Activated naive CD8-positive, alpha-beta T cell treated with anti-CD3 and anti-CD28 coated beads, Interleukin-2, amount 50 U/mL, for 24 hours (primary cell): ENCODE measurements at regions not wholly inside any gene's neighbourhood (a gene's known extent, or its start where the extent isn't known, plus 50 kb on each side); places are given as distances from the start of the nearest gene placed in this dataset.

Experiments
- ATAC-seq: fragments of 150-1000 bp; cut with Tn5 transposase; one replicate; pipeline ENCODE4 v1.10.0; 2021
- DNase-seq: peaks from one replicate; pipeline ENCODE4 v3.0.0; 2021
- H3K27ac Mint-ChIP-seq: one replicate; pipeline ENCODE4 v1.8.0; 2021; ENCODE audit warnings: mild to moderate bottlenecking, mixed read lengths
- H3K27me3 Mint-ChIP-seq: one replicate; pipeline ENCODE4 v1.8.0; 2021; ENCODE audit warnings: mixed read lengths
- H3K36me3 Mint-ChIP-seq: one replicate; pipeline ENCODE4 v1.8.0; 2021; ENCODE audit warnings: low read depth, mixed read lengths
- H3K4me1 Mint-ChIP-seq: one replicate; pipeline ENCODE4 v1.8.0; 2021; ENCODE audit warnings: mixed read lengths
- H3K4me3 Mint-ChIP-seq: one replicate; pipeline ENCODE4 v1.8.0; 2021; ENCODE audit warnings: mild to moderate bottlenecking, moderate library complexity, mixed read lengths
- H3K9me3 Mint-ChIP-seq: one replicate; pipeline ENCODE4 v1.8.0; 2021; ENCODE audit warnings: mixed read lengths

- no peak overlapping the region for H3K4me3 Mint-ChIP-seq
Measured at GRCh38 chr5:71949772-71950171, 157.5 kb upstream of the MAP1B start.

GRCh38 chr5:71953866-71954265 is 153.4 kb upstream of the MAP1B start:
- DNase-seq = no peak
- H3K9me3 Mint-ChIP-seq = peaks cover 2% of the 10 kb centered on the region

More at GRCh38 chr5:71949772-71950171, 157.5 kb upstream of the MAP1B start:
- H3K36me3 Mint-ChIP-seq = no peaks in the 10 kb centered on the region
- peaks cover 3% of the 10 kb centered on the region for H3K9me3 Mint-ChIP-seq
- DNase-seq = no peak
- H3K4me1 Mint-ChIP-seq = no peaks in the 10 kb centered on the region
- no peak for ATAC-seq
- peaks cover 8% of the 10 kb centered on the region for H3K27me3 Mint-ChIP-seq
- no peak overlapping the region for H3K27ac Mint-ChIP-seq

GRCh38 chr5:71954329-71954728 is 152.9 kb upstream of the MAP1B start:
- H3K4me3 Mint-ChIP-seq = no peak overlapping the region
- no peaks in the 10 kb centered on the region for H3K9me3 Mint-ChIP-seq
- no peaks in the 10 kb centered on the region for H3K36me3 Mint-ChIP-seq
- ATAC-seq = no peak
- DNase-seq = no peak
- H3K27me3 Mint-ChIP-seq = peaks cover 10% of the 10 kb centered on the region
- H3K4me1 Mint-ChIP-seq = no peaks in the 10 kb centered on the region
- no peak overlapping the region for H3K27ac Mint-ChIP-seq

More at GRCh38 chr5:71953866-71954265, 153.4 kb upstream of the MAP1B start:
- no peak for ATAC-seq
- Mint-ChIP-seq H3K4me1 (no peaks in the 10 kb centered on the region), H3K4me3 (no peak overlapping the region), H3K27me3 (peaks cover 10% of the 10 kb centered on the region), H3K27ac (no peak overlapping the region), H3K36me3 (no peaks in the 10 kb centered on the region)

- H3K4me1 Mint-ChIP-seq = no peaks in the 10 kb centered on the region
- no peaks in the 10 kb centered on the region for H3K9me3 Mint-ChIP-seq
- peaks cover 10% of the 10 kb centered on the region for H3K27me3 Mint-ChIP-seq
- H3K27ac Mint-ChIP-seq = no peak overlapping the region
- ATAC-seq = no peak
- DNase-seq = no peak
- H3K36me3 Mint-ChIP-seq = no peaks in the 10 kb centered on the region
- H3K4me3 Mint-ChIP-seq = no peak overlapping the region
Measured at GRCh38 chr5:71955723-71956122, 151.6 kb upstream of the MAP1B start.

GRCh38 chr5:71957292-71957898 is 149.9 kb upstream of the MAP1B start:
- no peak for DNase-seq
- H3K27ac Mint-ChIP-seq = no peak overlapping the region
- H3K36me3 Mint-ChIP-seq = no peaks in the 10 kb centered on the region

GRCh38 chr5:71960195-71960594 is 147.1 kb upstream of the MAP1B start:
- H3K9me3 Mint-ChIP-seq = peaks cover 3% of the 10 kb centered on the region
- no peaks in the 10 kb centered on the region for H3K4me1 Mint-ChIP-seq
- ATAC-seq = no peak

More at GRCh38 chr5:71957292-71957898, 149.9 kb upstream of the MAP1B start:
- no peaks in the 10 kb centered on the region for H3K4me1 Mint-ChIP-seq
- H3K4me3 Mint-ChIP-seq = no peak overlapping the region
- H3K27me3 Mint-ChIP-seq = peaks cover 8% of the 10 kb centered on the region
- no peak for ATAC-seq
- no peaks in the 10 kb centered on the region for H3K9me3 Mint-ChIP-seq

GRCh38 chr5:71961786-71962185 is 145.5 kb upstream of the MAP1B start:
- Mint-ChIP-seq H3K27ac (no peak overlapping the region), H3K27me3 (peaks cover 3% of the 10 kb centered on the region), H3K9me3 (peaks cover 3% of the 10 kb centered on the region), H3K4me3 (no peak overlapping the region), H3K4me1 (no peaks in the 10 kb centered on the region), H3K36me3 (no peaks in the 10 kb centered on the region)
- no peak for ATAC-seq
- no peak for DNase-seq

More at GRCh38 chr5:71960195-71960594, 147.1 kb upstream of the MAP1B start:
- Mint-ChIP-seq H3K27me3 (peaks cover 2% of the 10 kb centered on the region), H3K27ac (no peak overlapping the region), H3K4me3 (no peak overlapping the region), H3K36me3 (no peaks in the 10 kb centered on the region)
- DNase-seq = no peak

- H3K27ac Mint-ChIP-seq = no peak overlapping the region
- no peak for ATAC-seq
- H3K9me3 Mint-ChIP-seq = peaks cover 2% of the 10 kb centered on the region
- H3K36me3 Mint-ChIP-seq = no peaks in the 10 kb centered on the region
- peaks cover 12% of the 10 kb centered on the region for H3K27me3 Mint-ChIP-seq
- no peak overlapping the region for H3K4me3 Mint-ChIP-seq
- DNase-seq = no peak
- H3K4me1 Mint-ChIP-seq = no peaks in the 10 kb centered on the region
Measured at GRCh38 chr5:71969460-71969859, 137.8 kb upstream of the MAP1B start.

- H3K9me3 Mint-ChIP-seq = peaks cover 2% of the 10 kb centered on the region
- H3K27ac Mint-ChIP-seq = no peak overlapping the region
- H3K36me3 Mint-ChIP-seq = no peaks in the 10 kb centered on the region
- no peaks in the 10 kb centered on the region for H3K4me1 Mint-ChIP-seq
- H3K4me3 Mint-ChIP-seq = no peak overlapping the region
- H3K27me3 Mint-ChIP-seq = peaks cover 10% of the 10 kb centered on the region
- ATAC-seq (no peak), DNase-seq (no peak)
Measured at GRCh38 chr5:71971862-71972261, 135.4 kb upstream of the MAP1B start.

GRCh38 chr5:71972777-71973473 is 134.3 kb upstream of the MAP1B start:
- Mint-ChIP-seq H3K27ac (no peak overlapping the region), H3K4me1 (no peaks in the 10 kb centered on the region), H3K9me3 (peaks cover 2% of the 10 kb centered on the region), H3K27me3 (peaks cover 10% of the 10 kb centered on the region), H3K36me3 (no peaks in the 10 kb centered on the region), H3K4me3 (no peak overlapping the region)
- no peak for ATAC-seq
- no peak for DNase-seq

- H3K27me3 Mint-ChIP-seq = peaks cover 8% of the 10 kb centered on the region
- peaks cover 2% of the 10 kb centered on the region for H3K9me3 Mint-ChIP-seq
- H3K4me1 Mint-ChIP-seq = no peaks in the 10 kb centered on the region
- no peak overlapping the region for H3K4me3 Mint-ChIP-seq
- no peak overlapping the region for H3K27ac Mint-ChIP-seq
- no peaks in the 10 kb centered on the region for H3K36me3 Mint-ChIP-seq
- no peak for DNase-seq
- ATAC-seq = no peak
Measured at GRCh38 chr5:71973563-71973962, 133.7 kb upstream of the MAP1B start.

- Mint-ChIP-seq H3K27me3 (peaks cover 4% of the 10 kb centered on the region), H3K36me3 (no peaks in the 10 kb centered on the region), H3K9me3 (peaks cover 2% of the 10 kb centered on the region), H3K4me3 (no peak overlapping the region), H3K27ac (no peak overlapping the region), H3K4me1 (no peaks in the 10 kb centered on the region)
- DNase-seq (no peak), ATAC-seq (no peak)
Measured at GRCh38 chr5:71974165-71974564, 133.1 kb upstream of the MAP1B start.

- Mint-ChIP-seq H3K36me3 (no peaks in the 10 kb centered on the region), H3K4me1 (no peaks in the 10 kb centered on the region), H3K27ac (no peak overlapping the region), H3K9me3 (no peaks in the 10 kb centered on the region), H3K4me3 (no peak overlapping the region), H3K27me3 (peaks cover under 1% of the 10 kb centered on the region)
- DNase-seq = no peak
- ATAC-seq = no peak
Measured at GRCh38 chr5:71974622-71975021, 132.7 kb upstream of the MAP1B start.

- Mint-ChIP-seq H3K4me3 (no peak overlapping the region), H3K27me3 (no peaks in the 10 kb centered on the region), H3K9me3 (peaks cover 7% of the 10 kb centered on the region), H3K4me1 (no peaks in the 10 kb centered on the region), H3K36me3 (no peaks in the 10 kb centered on the region), H3K27ac (no peak overlapping the region)
- DNase-seq = no peak
- ATAC-seq = no peak
Measured at GRCh38 chr5:71976449-71976848, 130.8 kb upstream of the MAP1B start.

GRCh38 chr5:71977311-71977710 is 130.0 kb upstream of the MAP1B start:
- H3K36me3 Mint-ChIP-seq = no peaks in the 10 kb centered on the region
- ATAC-seq = no peak
- H3K4me1 Mint-ChIP-seq = no peaks in the 10 kb centered on the region
- H3K4me3 Mint-ChIP-seq = no peak overlapping the region
- peaks cover 13% of the 10 kb centered on the region for H3K9me3 Mint-ChIP-seq
- peaks cover 2% of the 10 kb centered on the region for H3K27me3 Mint-ChIP-seq
- no peak for DNase-seq
- H3K27ac Mint-ChIP-seq = no peak overlapping the region
